Stimulated activated CD8-positive, alpha-beta memory T cell treated with anti-CD3 and anti-CD28 coated beads, Interleukin-7, amount 100 ng/mL, for 1 hour (primary cell): ENCODE measurements at regions not wholly inside any gene's neighbourhood (a gene's known extent, or its start where the extent isn't known, plus 50 kb on each side); places are given as distances from the start of the nearest gene placed in this dataset.
"Not testable (repeated sequence)": the region's sequence is repeated elsewhere in the genome, so short reads cannot be mapped to it uniquely, and the experiment has no call there.

ENCODE experiments used
- DNase-seq, 2 donors: peaks; one replicate each; pipeline ENCODE4 v3.0.0-alpha.2; 2020; ENCODE audit warnings: low read depth in 2 of 2

DNA sequence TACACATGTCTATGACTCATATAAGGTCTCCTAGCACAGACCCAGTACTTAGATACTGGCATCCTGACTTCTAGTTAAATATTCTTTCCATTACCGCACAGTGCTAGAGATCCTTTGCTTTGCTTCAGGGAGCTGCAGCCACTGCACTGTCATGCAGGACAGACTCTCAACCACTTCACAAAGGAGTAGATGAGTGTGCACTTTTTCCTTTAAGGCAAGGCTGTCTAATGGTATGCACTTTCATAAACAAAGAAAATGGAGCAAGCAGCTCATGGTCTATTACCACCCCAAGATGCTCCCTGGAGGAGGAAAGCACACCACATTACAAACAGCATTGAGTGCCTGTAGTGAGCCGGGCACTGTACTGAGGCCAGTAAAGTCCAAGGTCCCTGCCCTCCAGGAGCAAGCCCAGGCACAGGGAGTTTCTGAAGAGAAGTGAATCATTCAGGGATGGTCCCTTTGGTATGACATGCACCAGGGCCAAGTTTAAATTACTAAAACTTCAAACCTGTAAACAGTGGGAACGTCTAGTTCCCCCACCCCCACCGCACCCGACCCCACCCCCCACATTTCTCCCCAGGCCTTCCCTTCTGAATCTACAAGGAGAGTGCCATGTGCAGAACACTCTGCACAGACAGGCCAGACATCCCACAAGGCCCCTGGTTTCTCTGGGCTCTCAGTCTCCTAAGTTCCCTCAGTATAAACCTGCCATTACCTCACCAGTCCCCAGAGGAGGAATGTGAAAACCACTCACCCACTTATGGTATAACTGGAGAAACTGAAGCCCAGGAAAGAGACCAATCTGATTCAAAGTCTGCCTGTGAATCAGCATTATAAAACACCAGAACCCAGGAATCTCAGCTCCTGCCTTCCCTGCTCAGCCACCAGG, 107.8 kb upstream of the BCL6 start:
- DNase-seq = no peak

DNA sequence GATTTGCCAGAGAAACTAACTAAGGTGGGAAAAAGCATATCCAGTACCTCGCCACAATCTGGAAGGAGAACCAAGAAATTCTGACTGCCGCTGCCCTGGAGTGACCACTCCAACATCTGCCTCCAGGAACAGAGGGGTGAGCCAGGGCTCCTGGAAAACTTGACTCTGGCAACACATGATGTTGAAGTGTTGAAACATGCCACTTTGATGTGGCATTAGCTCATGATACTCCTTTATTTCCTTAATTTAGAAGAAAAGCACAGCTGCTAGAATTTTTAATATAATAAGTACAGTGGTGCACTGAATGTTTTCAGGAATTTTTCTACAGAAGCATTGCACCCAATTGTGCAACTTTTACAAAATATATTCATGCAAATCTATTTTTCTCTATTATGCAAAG, 109.9 kb upstream of the BCL6 start:
- DNase-seq = no peak

DNA sequence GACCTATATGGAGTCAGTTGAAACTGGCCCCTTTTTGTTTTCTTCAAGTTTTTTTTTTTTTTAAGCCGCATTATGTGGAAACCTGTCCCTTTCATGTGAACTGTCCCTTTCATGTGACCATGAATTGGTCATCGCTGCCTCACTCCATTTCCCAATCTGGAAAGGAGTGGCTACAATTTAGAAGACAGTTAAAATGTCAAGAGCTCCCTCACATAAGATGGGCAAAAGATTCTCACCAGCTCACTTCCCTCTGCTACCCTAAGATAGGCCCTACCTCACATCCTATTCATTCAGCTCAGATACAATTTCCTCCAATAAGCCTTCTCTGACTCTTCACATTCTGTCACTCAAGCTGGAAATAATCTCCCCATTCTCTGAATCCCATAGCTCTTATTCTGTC, 111.3 kb upstream of the BCL6 start:
- DNase-seq = no peak

GRCh38 chr3:187858041-187858440, 112.8 kb upstream of the BCL6 start:
- no peak for DNase-seq

DNA sequence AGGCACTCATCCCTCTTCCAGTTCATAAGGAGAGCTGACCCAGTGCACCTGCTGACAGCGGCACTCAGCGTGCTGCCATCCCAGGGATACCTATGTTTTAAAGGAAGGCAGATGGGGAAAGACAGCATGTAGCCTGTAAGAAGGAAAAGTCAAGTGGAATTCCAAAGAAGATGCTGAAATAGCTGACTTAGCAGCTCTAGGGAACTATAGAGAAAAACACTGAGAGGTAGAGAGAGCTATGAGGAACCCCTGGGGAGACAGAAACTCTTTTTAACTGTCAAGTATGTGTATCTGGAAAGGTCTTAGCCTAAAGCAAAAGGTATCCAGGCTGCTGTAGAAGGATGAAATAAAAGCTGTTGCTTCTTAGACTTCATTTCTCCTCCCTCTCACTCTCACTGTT, 113.4 kb upstream of the BCL6 start:
- no peak for DNase-seq

- DNase-seq = not testable (repeated sequence)
These were observed 117.5 kb upstream of the BCL6 start for GRCh38 chr3:187862701-187863277.

DNA sequence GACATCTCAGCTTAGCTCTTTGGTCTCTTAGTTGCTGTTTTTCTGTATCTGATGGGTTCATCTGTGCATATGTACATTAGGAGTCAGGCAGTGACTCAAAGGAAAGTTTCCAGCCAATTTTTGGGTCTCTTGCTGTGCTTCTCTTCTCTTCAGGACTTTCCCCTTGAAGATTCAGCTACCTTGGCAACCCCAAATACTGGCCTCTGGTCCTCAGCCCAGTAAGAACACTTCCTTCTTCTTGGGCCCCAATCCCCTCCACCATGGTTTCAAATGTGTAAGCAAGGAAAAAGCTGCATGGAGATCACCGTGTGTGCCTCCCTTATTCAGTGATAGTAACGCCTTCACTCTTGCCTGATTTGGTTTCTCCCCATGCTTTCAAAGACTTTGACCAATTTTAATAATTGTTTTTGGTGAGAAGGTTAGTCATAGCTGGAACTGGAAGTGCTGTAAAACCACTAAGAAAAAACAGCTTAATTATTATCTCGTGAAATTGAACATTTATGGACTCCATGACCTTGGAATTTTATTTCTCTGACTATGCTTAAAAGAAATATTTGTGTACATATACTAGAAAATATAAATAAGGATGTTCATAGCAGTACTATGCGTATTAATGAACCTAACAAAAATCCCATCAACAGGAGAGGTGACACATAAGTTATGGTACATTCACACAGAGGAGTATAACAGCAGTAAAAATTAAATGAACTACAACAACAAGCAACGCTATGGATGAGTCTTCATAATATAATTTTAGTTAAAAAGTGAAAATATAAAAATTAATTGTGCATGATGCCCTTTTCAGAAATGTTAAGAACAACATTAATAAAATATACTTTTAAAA, 125.3 kb upstream of the BCL6 start:
- no peak for DNase-seq

DNA sequence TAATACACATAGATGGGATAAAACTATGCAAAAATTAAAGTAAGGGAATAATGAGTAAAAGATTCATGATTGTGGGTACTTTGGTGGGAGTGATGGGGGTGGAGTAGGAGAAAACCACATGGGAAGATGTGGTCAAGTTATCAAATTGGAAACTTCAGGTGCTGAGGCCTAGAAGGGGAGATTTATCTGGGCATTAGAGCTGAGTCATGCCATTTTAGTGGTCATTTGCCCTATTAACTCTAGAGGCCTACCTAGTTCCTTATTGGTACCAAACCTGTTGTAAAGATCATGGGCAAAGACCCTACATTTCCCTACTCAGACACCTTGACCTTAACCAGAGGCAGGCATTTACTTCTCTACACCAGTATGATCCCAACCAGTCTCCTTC, 125.9 kb upstream of the BCL6 start:
- DNase-seq = no peak

- no peak for DNase-seq
These were observed 126.6 kb upstream of the BCL6 start for GRCh38 chr3:187871848-187872247.

GRCh38 chr3:187873843-187874242, 128.6 kb upstream of the BCL6 start:
- no peak for DNase-seq

- DNase-seq = no peak
These were observed 130.6 kb upstream of the BCL6 start for GRCh38 chr3:187875863-187876262.

- no peak for DNase-seq
These were observed 133.7 kb upstream of the BCL6 start for GRCh38 chr3:187878772-187879518.

DNA sequence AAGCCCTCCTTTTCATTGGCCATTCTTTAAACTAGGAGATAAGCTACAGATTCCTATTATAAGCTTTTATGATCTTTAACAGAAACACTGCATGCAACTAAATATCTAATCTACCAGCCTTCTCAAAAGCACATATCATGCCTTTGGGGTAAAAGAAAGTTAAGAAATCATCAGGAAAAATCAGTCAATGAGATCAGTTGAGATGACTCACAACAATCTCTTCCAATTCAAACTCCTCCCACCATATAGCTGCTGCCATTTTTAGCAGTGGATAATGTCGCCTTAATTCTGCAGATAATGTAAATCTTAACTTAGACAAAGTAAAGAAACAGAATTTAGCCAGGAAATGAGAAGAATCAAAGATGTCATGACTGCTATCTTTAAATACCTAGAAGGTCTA, 135.2 kb upstream of the BCL6 start:
- no peak for DNase-seq

GRCh38 chr3:187880851-187881250, 135.6 kb upstream of the BCL6 start:
- no peak for DNase-seq

GRCh38 chr3:187888701-187889100, 143.4 kb upstream of the BCL6 start:
- no peak for DNase-seq

DNA sequence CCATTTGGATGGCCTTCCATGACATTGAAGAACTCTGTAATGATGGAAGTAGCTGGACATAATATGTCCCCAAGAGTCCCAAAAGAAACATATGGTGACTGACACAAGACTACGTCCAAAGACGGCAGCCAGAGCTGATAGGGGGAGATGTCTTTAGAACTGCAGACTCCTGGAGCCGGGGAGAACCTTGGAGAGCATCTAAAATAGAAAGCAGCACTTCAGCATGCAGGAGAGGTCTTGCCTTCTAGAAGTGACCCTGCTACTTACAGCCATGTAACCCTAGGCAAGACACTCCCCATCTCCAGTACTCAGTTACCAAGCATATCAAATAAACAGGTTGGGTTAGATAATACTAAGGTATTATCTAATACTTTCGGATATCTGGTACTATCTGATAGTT, 143.8 kb upstream of the BCL6 start:
- DNase-seq = no peak

- no peak for DNase-seq
These were observed 144.5 kb upstream of the BCL6 start for GRCh38 chr3:187889601-187890404.

DNA sequence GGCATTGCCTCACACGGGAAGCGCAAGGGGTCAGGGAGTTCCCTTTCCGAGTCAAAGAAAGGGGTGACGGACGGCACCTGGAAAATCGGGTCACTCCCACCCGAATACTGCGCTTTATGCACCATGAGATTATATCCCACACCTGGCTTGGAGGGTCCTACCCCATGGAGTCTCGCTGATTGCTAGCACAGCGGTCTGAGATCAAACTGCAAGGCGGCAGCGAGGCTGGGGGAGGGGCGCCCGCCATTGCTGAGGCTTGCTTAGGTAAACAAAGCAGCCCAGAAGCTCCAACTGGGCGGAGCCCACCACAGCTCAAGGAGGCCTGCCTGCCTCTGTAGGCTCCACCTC, 145.1 kb upstream of the BCL6 start:
- DNase-seq = not testable (repeated sequence)

DNA sequence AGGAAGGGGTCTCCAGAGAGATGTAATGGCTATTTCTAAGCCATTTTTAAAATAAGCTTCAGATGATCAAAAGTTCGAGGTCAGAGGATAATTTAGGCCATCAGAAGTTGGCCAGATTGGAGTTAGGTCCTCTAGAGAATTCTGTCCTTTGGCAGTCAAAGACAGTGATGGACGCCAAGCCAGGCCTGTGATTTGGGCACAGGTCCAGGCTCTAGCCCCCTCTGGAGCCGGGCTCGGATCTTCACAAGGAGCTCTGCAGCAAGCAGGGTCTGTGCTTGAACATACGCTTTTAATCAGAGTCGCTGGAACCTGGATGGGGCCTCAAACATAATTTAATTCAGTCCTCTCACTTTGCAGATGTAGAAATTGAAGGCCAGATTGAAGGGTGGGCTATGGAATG, 151.4 kb upstream of the BCL6 start:
- DNase-seq = no peak

DNA sequence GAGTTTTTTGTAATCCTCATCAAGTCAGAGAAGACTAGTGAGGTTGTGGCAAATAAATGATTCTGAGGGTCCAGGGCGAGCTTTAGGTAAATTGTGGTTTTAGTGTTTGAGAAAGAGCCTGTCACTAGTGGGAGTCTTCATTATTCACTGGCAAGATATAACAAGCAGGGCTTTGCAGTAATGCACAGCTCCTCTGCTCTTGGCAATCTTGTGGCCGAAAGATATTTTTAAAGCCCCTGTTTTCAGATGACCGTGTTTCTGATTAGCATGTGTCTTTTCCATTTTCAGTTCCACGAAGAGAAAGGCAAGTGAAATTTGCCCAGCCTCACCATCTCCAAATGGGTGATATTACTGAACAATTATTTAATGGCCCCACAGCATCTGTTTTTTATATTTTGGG, 154.0 kb upstream of the BCL6 start:
- DNase-seq = no peak
